A549 (cell line): ENCODE measurements at regions not wholly inside any gene's neighbourhood (a gene's known extent, or its start where the extent isn't known, plus 50 kb on each side); places are given as distances from the start of the nearest gene placed in this dataset.

Source experiments
- ATAC-seq, 2 experiments: fragments of 200-7000 bp in 1 of 2; fragments of >200 bp in 1 of 2; cut with Nextera tagmentation in 1 of 2; cut with Tn5 transposase in 1 of 2; 3 replicates each; pipeline versions ENCODE4 v1.8.0 to v1.9.1; 2018 to 2020; ENCODE audit warnings: mild to moderate bottlenecking in 1 of 2, moderate library complexity in 1 of 2
- CTCF ChIA-PET: fragments of 300-600 bp; sonication (Branson Sonifier 250); formaldehyde crosslinking; extraction: SDS; loops from one replicate; lab custom pipeline; 2021; ENCODE audit warnings: antibody characterized with exemption, inconsistent platforms; lab: Yijun Ruan, JAX
- POLR2A ChIA-PET: fragments of 350-600 bp; formaldehyde crosslinking; extraction: SDS; loops from one replicate; lab custom pipeline; 2021; ENCODE audit warnings: antibody characterized with exemption, inconsistent platforms; lab: Yijun Ruan, JAX
- DNase-seq, 2 experiments: peaks; one replicate each; pipeline versions ENCODE4 v3.0.0 to v3.0.0-alpha.2; 2011 to 2016; ENCODE audit warnings: low read depth in 1 of 2, low spot score in 1 of 2
- FAIRE-seq: peaks from 2 replicates; lab custom pipeline; 2011; peaks lifted over from hg19 to GRCh38; lab: Jason Lieb, UNC
- H3K27ac ChIP-seq, 2 experiments: fragments of >200 bp; sonication (Bioruptor Twin); formaldehyde crosslinking; 3 replicates each; pipeline ENCODE4 v1.5.1; 2016 to 2017
- H3K4me1 ChIP-seq: fragments of >200 bp; sonication (Bioruptor Twin); formaldehyde crosslinking; 3 replicates; pipeline ENCODE4 v1.6.1; 2016
- H3K4me2 ChIP-seq: fragments of >200 bp; sonication (Bioruptor Twin); formaldehyde crosslinking; 3 replicates; pipeline ENCODE4 v1.6.1; 2016
- H3K4me3 ChIP-seq: fragments of >200 bp; sonication (Bioruptor Twin); formaldehyde crosslinking; 3 replicates; pipeline ENCODE4 v1.5.1; 2016
- H3K9me3 ChIP-seq: fragments of >200 bp; sonication (Bioruptor Twin); formaldehyde crosslinking; 3 replicates; pipeline ENCODE4 v1.6.1; 2016
- BCL3 ChIP-seq: fragments of >200 bp; sonication (Bioruptor Twin); formaldehyde crosslinking; IDR thresholded peaks from 3 replicates; pipeline ENCODE4 v1.6.1; 2016
- BHLHE40 ChIP-seq: IDR thresholded peaks from 2 replicates; pipeline ENCODE4 v1.6.1; 2012; ENCODE audit warnings: low read depth, low read length, inconsistent platforms
- CEBPB ChIP-seq, 2 experiments: fragments of >200 bp in 1 of 2; sonication (Bioruptor Twin) in 1 of 2; formaldehyde crosslinking in 1 of 2; IDR thresholded peaks; 2 replicates each; pipeline ENCODE4 v1.6.1; 2012 to 2016
- CTCF ChIP-seq: fragments of >200 bp; sonication (Bioruptor Twin); formaldehyde crosslinking; IDR thresholded peaks from 3 replicates; pipeline ENCODE4 v1.5.1; 2016
- EHMT2 ChIP-seq: fragments of 200-600 bp; sonication (generic); IDR thresholded peaks from 2 replicates; pipeline ENCODE4 v1.6.1; 2016; ENCODE audit warnings: antibody characterized with exemption, low read depth, mild to moderate bottlenecking, moderate library complexity
- ELK1 ChIP-seq: fragments of 150-350 bp; IDR thresholded peaks from 2 replicates; pipeline ENCODE4 v1.6.1; 2014; ENCODE audit warnings: low read depth, mild to moderate bottlenecking, low read length
- EP300 ChIP-seq, 2 experiments: fragments of >200 bp; sonication (Bioruptor Twin); formaldehyde crosslinking; IDR thresholded peaks; 2 replicates in 1 of 2; 3 replicates in 1 of 2; pipeline ENCODE4 v1.6.1; 2016 to 2017
- ESRRA ChIP-seq: fragments of 150-350 bp; IDR thresholded peaks from 2 replicates; pipeline ENCODE4 v1.6.1; 2014; ENCODE audit warnings: mild to moderate bottlenecking, low read length, borderline replicate concordance
- GATA3 ChIP-seq: IDR thresholded peaks from 2 replicates; pipeline ENCODE4 v1.6.1; 2012; ENCODE audit warnings: borderline replicate concordance
- HDAC2 ChIP-seq: fragments of 200-600 bp; sonication (generic); IDR thresholded peaks from 2 replicates; pipeline ENCODE4 v1.6.1; 2016
- HEYL ChIP-seq: fragments of 250-450 bp; sonication (Bioruptor Pico); IDR thresholded peaks from 2 replicates; pipeline ENCODE4 v1.8.0; 2021; ENCODE audit warnings: mild to moderate bottlenecking, moderate library complexity
- JUN ChIP-seq, 2 experiments: fragments of >200 bp; sonication (Bioruptor Twin); formaldehyde crosslinking; IDR thresholded peaks; 2 replicates in 1 of 2; 3 replicates in 1 of 2; pipeline ENCODE4 v1.6.1; 2016 to 2017
- JUNB ChIP-seq: fragments of >200 bp; sonication (Bioruptor Twin); formaldehyde crosslinking; IDR thresholded peaks from 2 replicates; pipeline ENCODE4 v1.6.1; 2016
- MAFK ChIP-seq: fragments of 450-650 bp; IDR thresholded peaks from 2 replicates; pipeline ENCODE4 v1.6.1; 2014; ENCODE audit not compliant: partially characterized antibody
- MAZ ChIP-seq: fragments of 150-350 bp; IDR thresholded peaks from 2 replicates; pipeline ENCODE4 v1.6.1; 2014; ENCODE audit warnings: antibody characterized with exemption, low read depth, low read length, borderline replicate concordance
- NPAS2 ChIP-seq: fragments of 250-450 bp; sonication (Bioruptor Pico); IDR thresholded peaks from 2 replicates; pipeline ENCODE4 v1.8.0; 2022; ENCODE audit warnings: mild to moderate bottlenecking, moderate library complexity, borderline replicate concordance
- NR3C1 ChIP-seq: fragments of >200 bp; sonication (Bioruptor Twin); formaldehyde crosslinking; IDR thresholded peaks from 3 replicates; pipeline ENCODE4 v1.6.1; 2017
- PBX3 ChIP-seq: IDR thresholded peaks from 2 replicates; pipeline ENCODE4 v1.6.1; 2012
- PHF8 ChIP-seq: fragments of 200-600 bp; sonication (generic); IDR thresholded peaks from 2 replicates; pipeline ENCODE4 v1.6.1; 2016; ENCODE audit warnings: low read depth, mild to moderate bottlenecking, antibody characterized with exemption, moderate library complexity, borderline replicate concordance
- POLR2AphosphoS2 ChIP-seq: conservative IDR thresholded peaks from 2 replicates; pipeline ENCODE4 v1.6.1; 2012; ENCODE audit warnings: low read length, improper control_type of control experiment, inconsistent platforms
- RARB ChIP-seq: fragments of 250-450 bp; sonication (Bioruptor Pico); IDR thresholded peaks from 2 replicates; pipeline ENCODE4 v1.8.0; 2021; ENCODE audit warnings: mild to moderate bottlenecking, moderate library complexity
- RCOR1 ChIP-seq: fragments of 150-350 bp; IDR thresholded peaks from 2 replicates; pipeline ENCODE4 v1.6.1; 2014; ENCODE audit warnings: antibody characterized with exemption, low read length, low read depth
- REST ChIP-seq: fragments of 200-600 bp; sonication (generic); IDR thresholded peaks from 2 replicates; pipeline ENCODE4 v1.6.1; 2016; ENCODE audit warnings: antibody characterized with exemption, mild to moderate bottlenecking, moderate library complexity
- RFX5 ChIP-seq: fragments of 450-650 bp; IDR thresholded peaks from 2 replicates; pipeline ENCODE4 v1.7.1; 2014; ENCODE audit warnings: antibody characterized with exemption, mild to moderate bottlenecking, moderate library complexity
- SREBF2 ChIP-seq: fragments of 450-650 bp; IDR thresholded peaks from 2 replicates; pipeline ENCODE4 v1.6.1; 2014; ENCODE audit warnings: mild to moderate bottlenecking, moderate library complexity
- TFCP2L1 ChIP-seq: fragments of 250-450 bp; sonication (Bioruptor Pico); IDR thresholded peaks from 2 replicates; pipeline ENCODE4 v1.5.0; 2021; ENCODE audit warnings: mild to moderate bottlenecking
- ZFP36 ChIP-seq: fragments of 450-650 bp; IDR thresholded peaks from 2 replicates; pipeline ENCODE4 v1.6.1; 2014; ENCODE audit warnings: borderline replicate concordance; ENCODE audit not compliant: partially characterized antibody
- ZSCAN20 ChIP-seq: fragments of 250-450 bp; sonication (Bioruptor Pico); IDR thresholded peaks from 2 replicates; pipeline ENCODE4 v1.8.0; 2022; ENCODE audit warnings: mild to moderate bottlenecking, moderate library complexity
- WGBS: methylation state at CpG from one replicate; pipeline ENCODE4 v1.1.6; 2017; ENCODE audit errors: missing lambda C conversion rate; 5-methylcytosine and 5-hydroxymethylcytosine counted together

- no peaks in the 10 kb centered on the region for H3K9me3 ChIP-seq
- POLR2A ChIA-PET = no interaction called here
- TF ChIP-seq EHMT2 = no peak
- no peak for TF ChIP-seq ELK1
- TF ChIP-seq CEBPB (IDR thresholded peaks at IDR 0.05) = no peak
- TF ChIP-seq MAZ = no peak
- TF ChIP-seq RFX5 = no peak
- TF ChIP-seq PHF8 = no peak
- TF ChIP-seq SREBF2 = no peak
- no peak for TF ChIP-seq JUNB
- no peak for TF ChIP-seq MAFK
- TF ChIP-seq HEYL (CRISPR knock-in tag) = no peak
- no peak for TF ChIP-seq TFCP2L1 (CRISPR knock-in tag)
- TF ChIP-seq ZFP36 = no peak
- TF ChIP-seq NPAS2 = no peak
- no peak for TF ChIP-seq PBX3
- no peak for TF ChIP-seq JUN (IDR thresholded peaks at IDR 0.05)
- no peak for TF ChIP-seq RCOR1
- TF ChIP-seq ZSCAN20 = no peak
- no peak for TF ChIP-seq BHLHE40
- TF ChIP-seq, all 56 proteins: peak for 0
- Histone ChIP-seq H3K4me2 (no peak overlapping the region), H3K4me3 (no peak overlapping the region), H3K27ac (no peak overlapping the region), H3K4me1 (no peaks in the 10 kb centered on the region)
- FAIRE-seq (no peak), DNase-seq (no peak), ATAC-seq (no peak)
- CTCF ChIA-PET = no interaction called here
These were observed 113.4 kb upstream of the GHR start for GRCh38 chr5:42309865-42310264.

- 0% methylated on average over 2 of the region's 2 CpGs for WGBS
- no peak overlapping the region for H3K27ac ChIP-seq
- ChIA-PET POLR2A (no interaction called here), CTCF (interaction anchor here (1.2 kb wide), 1 partner anchor 86 kb away, joined by 3 read pairs; no protein-coding TSS in a partner anchor)
- no peak overlapping the region for H3K4me2 ChIP-seq
- H3K4me3 ChIP-seq = no peak overlapping the region
- DNase-seq (no peak), ATAC-seq (no peak), FAIRE-seq (no peak)
- TF ChIP-seq CTCF = no peak
- no peak for TF ChIP-seq PBX3
- no peak for TF ChIP-seq EP300 (IDR thresholded peaks at IDR 0.05)
- no peak for TF ChIP-seq HDAC2
- no peak for TF ChIP-seq ELK1
- no peak for TF ChIP-seq ESRRA
- no peak for TF ChIP-seq NR3C1
- TF ChIP-seq POLR2AphosphoS2 = no peak
- TF ChIP-seq RARB (CRISPR knock-in tag) = no peak
- no peak for TF ChIP-seq BCL3
- TF ChIP-seq REST = no peak
- TF ChIP-seq GATA3 = no peak
- TF ChIP-seq, all 56 proteins: peak for 0
- H3K9me3 ChIP-seq = no peaks in the 10 kb centered on the region
- no peaks in the 10 kb centered on the region for H3K4me1 ChIP-seq
These were observed 108.0 kb upstream of the GHR start for GRCh38 chr5:42315214-42315613.
